CD14-positive monocyte (primary cell): ENCODE measurements at regions not wholly inside any gene's neighbourhood (a gene's known extent, or its start where the extent isn't known, plus 50 kb on each side); places are given as distances from the start of the nearest gene placed in this dataset.

ENCODE experiments used
- DNase-seq, 3 donors: peaks; one replicate each; pipeline ENCODE4 v3.0.0-alpha.2; 2011 to 2022
- H2AFZ ChIP-seq: 2 replicates; pipeline ENCODE4 v1.6.0; 2012; ENCODE audit warnings: mild to moderate bottlenecking, low read depth, low read length, inconsistent platforms; ENCODE audit not compliant: insufficient read depth, poor library complexity, severe bottlenecking
- H3K27ac ChIP-seq, 2 donors: 1 replicate in 1 of 2; 2 replicates in 1 of 2; pipeline ENCODE4 v1.5.1; 2012 to 2013; ENCODE audit warnings: low read length in 2 of 2, control low read depth in 1 of 2, inconsistent platforms in 1 of 2, low read depth in 1 of 2, mild to moderate bottlenecking in 1 of 2
- H3K27me3 ChIP-seq, 2 donors: one replicate each; pipeline versions ENCODE4 v1.6.0 to v1.6.1; 2011 to 2013; ENCODE audit warnings: low read length in 2 of 2; ENCODE audit not compliant: control insufficient read depth in 2 of 2, insufficient read depth in 2 of 2
- H3K36me3 ChIP-seq, 2 donors: replicated peaks in 1 of 2; 1 replicate in 1 of 2; 2 replicates in 1 of 2; pipeline versions ENCODE4 v1.5.1 to v1.6.1; 2012 to 2013; ENCODE audit warnings: low read length in 2 of 2, control low read depth in 1 of 2, inconsistent platforms in 1 of 2, mild to moderate bottlenecking in 1 of 2; ENCODE audit not compliant: insufficient read depth in 2 of 2, control insufficient read depth in 1 of 2
- H3K4me1 ChIP-seq, 2 donors: 1 replicate in 1 of 2; 2 replicates in 1 of 2; pipeline versions ENCODE4 v1.5.1 to v1.6.1; 2012 to 2013; ENCODE audit warnings: low read length in 2 of 2, control low read depth in 1 of 2, inconsistent platforms in 1 of 2, mild to moderate bottlenecking in 1 of 2, moderate library complexity in 1 of 2; ENCODE audit not compliant: insufficient read depth in 2 of 2, control insufficient read depth in 1 of 2
- H3K4me2 ChIP-seq: replicated peaks from 2 replicates; pipeline ENCODE3; 2012; ENCODE audit warnings: low read length, moderate library complexity, mild to moderate bottlenecking; ENCODE audit not compliant: poor library complexity, severe bottlenecking; ENCODE audit errors: extremely low read depth
- H3K4me3 ChIP-seq, 3 experiments: fragments of 200-600 bp in 1 of 3; sonication (generic) in 1 of 3; replicated peaks in 1 of 3; 1 replicate in 2 of 3; 2 replicates in 1 of 3; pipeline ENCODE4 v1.5.1; 2011 to 2013; ENCODE audit warnings: low read length in 3 of 3, mild to moderate bottlenecking in 3 of 3, control low read depth in 2 of 3, low read depth in 2 of 3, inconsistent platforms in 1 of 3, moderate library complexity in 1 of 3
- H3K79me2 ChIP-seq: 2 replicates; pipeline ENCODE4 v1.6.0; 2012; ENCODE audit warnings: mild to moderate bottlenecking, control low read depth, inconsistent platforms, low read length, moderate library complexity; ENCODE audit not compliant: insufficient read depth
- H3K9ac ChIP-seq: 2 replicates; pipeline ENCODE4 v1.6.0; 2017; ENCODE audit warnings: low read length, mild to moderate bottlenecking; ENCODE audit not compliant: insufficient read depth, poor library complexity, severe bottlenecking
- H3K9me3 ChIP-seq, 2 donors: replicated peaks in 1 of 2; 1 replicate in 1 of 2; 2 replicates in 1 of 2; pipeline versions ENCODE4 v1.5.1 to v1.6.1; 2012 to 2013; ENCODE audit warnings: low read length in 2 of 2, control low read depth in 1 of 2; ENCODE audit not compliant: control insufficient read depth in 1 of 2, insufficient read depth in 1 of 2
- H4K20me1 ChIP-seq: 2 replicates; pipeline ENCODE4 v1.6.0; 2012; ENCODE audit warnings: mild to moderate bottlenecking, low read length, control low read depth, moderate library complexity; ENCODE audit not compliant: insufficient read depth
- H3K27ac Mint-ChIP-seq, 7 donors: one replicate each; pipeline ENCODE4 v1.8.0; 2020; ENCODE audit warnings: mild to moderate bottlenecking in 7 of 7, mixed read lengths in 7 of 7, moderate library complexity in 6 of 7, inconsistent platforms in 2 of 7
- H3K27me3 Mint-ChIP-seq, 3 donors: one replicate each; pipeline ENCODE4 v1.8.0; 2021 to 2022; ENCODE audit warnings: low read depth in 3 of 3, mild to moderate bottlenecking in 3 of 3, mixed read lengths in 3 of 3, moderate library complexity in 3 of 3, inconsistent platforms in 1 of 3
- H3K36me3 Mint-ChIP-seq, 2 donors: one replicate each; pipeline ENCODE4 v1.8.0; 2020; ENCODE audit warnings: mixed read lengths in 2 of 2, inconsistent platforms in 1 of 2, mild to moderate bottlenecking in 1 of 2
- H3K4me1 Mint-ChIP-seq: one replicate; pipeline ENCODE4 v1.8.0; 2020; ENCODE audit warnings: mild to moderate bottlenecking, mixed read lengths
- H3K4me3 Mint-ChIP-seq, 2 donors: one replicate each; pipeline ENCODE4 v1.8.0; 2020; ENCODE audit warnings: mild to moderate bottlenecking in 2 of 2, mixed read lengths in 2 of 2, moderate library complexity in 1 of 2
- H3K9me3 Mint-ChIP-seq, 7 donors: one replicate each; pipeline ENCODE4 v1.8.0; 2020 to 2022; ENCODE audit warnings: mixed read lengths in 7 of 7, mild to moderate bottlenecking in 6 of 7, moderate library complexity in 6 of 7, inconsistent platforms in 2 of 7
- CTCF ChIP-seq: fragments of 200-600 bp; IDR thresholded peaks from one replicate; pipeline ENCODE4 v1.8.0; 2022; ENCODE audit warnings: antibody characterized with exemption, mild to moderate bottlenecking
- WGBS: methylation state at CpG from one replicate; pipeline ENCODE4 v1.1.5; 2013; ENCODE audit warnings: missing lambda C conversion rate; ENCODE audit not compliant: insufficient coverage; 5-methylcytosine and 5-hydroxymethylcytosine counted together
- intact Hi-C, 2 donors: fragments of 100-400 bp; cut with micrococcal nuclease; formaldehyde crosslinking; loops; one replicate each; pipeline versions ENCODE4 v1.15.0 to v1.15.1; 2023

DNA sequence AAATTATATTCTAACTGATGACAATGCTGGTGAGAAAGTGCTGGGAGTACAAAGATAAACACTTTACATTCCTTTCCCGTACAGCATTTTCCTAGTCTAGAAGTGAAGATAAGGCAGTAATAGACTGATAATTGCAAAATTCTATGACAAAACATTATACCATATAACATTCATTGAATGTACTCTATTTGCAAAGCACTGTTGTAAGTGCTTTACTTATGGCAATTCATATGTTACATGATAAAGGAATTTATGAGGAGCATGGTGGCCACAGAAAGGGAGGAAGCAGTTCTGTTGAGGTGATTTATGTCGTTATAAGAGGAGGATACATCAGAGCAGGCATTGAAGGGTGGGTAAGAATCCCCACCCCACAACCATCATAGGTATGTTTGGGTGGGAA, 434.8 kb downstream of the RAB38 start:
- Mint-ChIP-seq H3K27me3 (peaks cover 0 to 1% (median 0%) of the 10 kb centered on the region in 3 donors), H3K4me3 (no peak overlapping the region), H3K27ac (no peak overlapping the region), H3K36me3 (no peaks in the 10 kb centered on the region), H3K4me1 (no peaks in the 10 kb centered on the region), H3K9me3 (peaks cover 0 to 5% (median 0%) of the 10 kb centered on the region in 7 donors)
- H3K4me1 ChIP-seq, result no peaks in the 10 kb centered on the region
- H3K9ac ChIP-seq, result no peak overlapping the region
- H3K79me2 ChIP-seq, result no peaks in the 10 kb centered on the region
- H3K4me3 ChIP-seq, result no peak overlapping the region
- no peaks in the 10 kb centered on the region for H3K27me3 ChIP-seq
- no peak overlapping the region for H3K27ac ChIP-seq
- no CpG with 5 or more reads among the region's 2 CpGs for WGBS
- H3K9me3 ChIP-seq, result no peaks in the 10 kb centered on the region
- H4K20me1 ChIP-seq, result no peaks in the 10 kb centered on the region
- DNase-seq, result no peak
- TF ChIP-seq CTCF, result no peak
- no peak overlapping the region for H3K4me2 ChIP-seq
- H3K36me3 ChIP-seq, result no peaks in the 10 kb centered on the region
- intact Hi-C loops, result no loop called here
- no peak overlapping the region for H2AFZ ChIP-seq

GRCh38 chr11:87739766-87740165, 435.5 kb downstream of the RAB38 start:
- Histone ChIP-seq H3K9ac (no peak overlapping the region), H3K9me3 (no peaks in the 10 kb centered on the region), H3K36me3 (no peaks in the 10 kb centered on the region), H3K27ac (no peak overlapping the region), H2AFZ (no peak overlapping the region), H3K4me2 (no peak overlapping the region), H4K20me1 (no peaks in the 10 kb centered on the region), H3K27me3 (no peaks in the 10 kb centered on the region), H3K4me3 (no peak overlapping the region), H3K79me2 (no peaks in the 10 kb centered on the region), H3K4me1 (no peaks in the 10 kb centered on the region)
- intact Hi-C loops, result no loop called here
- TF ChIP-seq CTCF, result no peak
- Mint-ChIP-seq H3K4me1 (no peaks in the 10 kb centered on the region), H3K4me3 (no peak overlapping the region), H3K27me3 (peaks cover 0 to 1% (median 0%) of the 10 kb centered on the region in 3 donors), H3K27ac (no peak overlapping the region), H3K9me3 (peaks cover 0 to 5% (median 0%) of the 10 kb centered on the region in 7 donors), H3K36me3 (no peaks in the 10 kb centered on the region)
- no CpG with 5 or more reads among the region's 1 CpG for WGBS
- no peak for DNase-seq
